HL-60 (cell line): ENCODE measurements at regions not wholly inside any gene's neighbourhood (a gene's known extent, or its start where the extent isn't known, plus 50 kb on each side); places are given as distances from the start of the nearest gene placed in this dataset.

ENCODE experiments used
- CTCF ChIP-seq: IDR thresholded peaks from one replicate; pipeline ENCODE4 v1.5.1; 2011; ENCODE audit warnings: low read length, control low read depth, inconsistent platforms; ENCODE audit not compliant: insufficient read depth
- GABPA ChIP-seq: IDR thresholded peaks from 2 replicates; pipeline ENCODE4 v1.6.1; 2012; ENCODE audit warnings: low read depth
- POLR2AphosphoS5 ChIP-seq: IDR thresholded peaks from 2 replicates; pipeline ENCODE4 v1.6.1; 2012; ENCODE audit warnings: low read depth
- REST ChIP-seq: IDR thresholded peaks from 2 replicates; pipeline ENCODE4 v1.6.1; 2012; ENCODE audit warnings: low read depth; ENCODE audit not compliant: insufficient replicate concordance

- TF ChIP-seq REST (no peak), CTCF (no peak), GABPA (no peak), POLR2AphosphoS5 (no peak)
These were observed 85.6 kb upstream of the DNAJC19 start for GRCh38 chr3:181075098-181075497.
